MM.1S (cell line): ENCODE measurements at regions not wholly inside any gene's neighbourhood (a gene's known extent, or its start where the extent isn't known, plus 50 kb on each side); places are given as distances from the start of the nearest gene placed in this dataset.

Source experiments
- EZH2 ChIP-seq: fragments of 300-600 bp; sonication (generic); optimal IDR thresholded peaks from 2 replicates; pipeline ENCODE3; 2017; ENCODE audit warnings: low read depth, mild to moderate bottlenecking, antibody characterized with exemption, low read length, mixed read lengths
- TF ChIP-seq, protein P1 (sequence below): fragments of 300-600 bp; sonication (generic); IDR thresholded peaks from 2 replicates; pipeline ENCODE4 v1.5.1; 2016; ENCODE audit warnings: antibody characterized with exemption, low read length, mixed read lengths

DNA sequence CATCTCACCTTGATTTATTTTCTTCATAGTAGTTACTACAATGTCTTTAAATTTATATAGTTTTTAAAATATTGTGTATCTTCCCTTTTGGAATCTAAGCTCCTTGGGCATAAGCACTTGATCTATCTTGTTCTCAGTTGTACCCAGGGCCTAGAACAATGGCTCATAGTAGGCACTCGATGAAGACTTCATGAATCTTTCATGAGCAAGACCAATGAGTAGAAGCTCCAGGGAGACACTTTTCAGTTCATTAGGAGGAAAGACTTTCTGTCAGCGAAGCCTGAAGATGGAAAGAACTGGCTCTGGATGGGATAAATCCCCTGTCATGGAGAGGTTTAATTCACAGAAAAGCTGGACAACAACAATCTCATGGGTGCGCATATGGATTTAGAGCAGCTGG, 140.2 kb upstream of the CRY1 start:
- TF ChIP-seq, protein P1, sequence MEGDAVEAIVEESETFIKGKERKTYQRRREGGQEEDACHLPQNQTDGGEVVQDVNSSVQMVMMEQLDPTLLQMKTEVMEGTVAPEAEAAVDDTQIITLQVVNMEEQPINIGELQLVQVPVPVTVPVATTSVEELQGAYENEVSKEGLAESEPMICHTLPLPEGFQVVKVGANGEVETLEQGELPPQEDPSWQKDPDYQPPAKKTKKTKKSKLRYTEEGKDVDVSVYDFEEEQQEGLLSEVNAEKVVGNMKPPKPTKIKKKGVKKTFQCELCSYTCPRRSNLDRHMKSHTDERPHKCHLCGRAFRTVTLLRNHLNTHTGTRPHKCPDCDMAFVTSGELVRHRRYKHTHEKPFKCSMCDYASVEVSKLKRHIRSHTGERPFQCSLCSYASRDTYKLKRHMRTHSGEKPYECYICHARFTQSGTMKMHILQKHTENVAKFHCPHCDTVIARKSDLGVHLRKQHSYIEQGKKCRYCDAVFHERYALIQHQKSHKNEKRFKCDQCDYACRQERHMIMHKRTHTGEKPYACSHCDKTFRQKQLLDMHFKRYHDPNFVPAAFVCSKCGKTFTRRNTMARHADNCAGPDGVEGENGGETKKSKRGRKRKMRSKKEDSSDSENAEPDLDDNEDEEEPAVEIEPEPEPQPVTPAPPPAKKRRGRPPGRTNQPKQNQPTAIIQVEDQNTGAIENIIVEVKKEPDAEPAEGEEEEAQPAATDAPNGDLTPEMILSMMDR: no peak
- no peak for TF ChIP-seq EZH2
